ENCODE measurements at regions not wholly inside any gene's neighbourhood (a gene's known extent, or its start where the extent isn't known, plus 50 kb on each side); places are given as distances from the start of the nearest gene placed in this dataset.

DNA sequence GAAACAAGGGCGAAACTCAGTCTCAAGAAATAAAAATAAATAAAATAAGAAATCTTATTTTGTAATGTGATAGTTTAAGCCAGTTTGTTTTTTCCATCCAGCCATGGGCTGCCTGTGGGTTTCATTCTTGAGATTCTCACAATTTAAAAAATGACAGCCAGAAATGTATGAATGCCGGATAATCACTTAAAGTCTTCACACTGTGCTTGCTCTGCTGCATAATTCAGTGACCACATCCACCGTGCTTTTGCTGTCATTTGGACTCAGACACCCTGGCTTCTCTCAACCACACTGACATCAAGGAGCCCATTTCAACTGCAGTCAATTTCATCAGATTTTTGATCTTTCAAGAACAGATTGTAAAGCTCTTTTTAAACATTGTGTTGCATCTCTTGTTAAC lies 61.0 kb upstream of the DAPK1 start:
- TF ChIP-seq POLR2A (IDR thresholded peaks at IDR 0.05) = no peak
- no peak for DNase-seq
- Histone ChIP-seq H3K36me3 (no peaks in the 10 kb centered on the region), H3K27ac (no peak overlapping the region), H3K4me1 (no peaks in the 10 kb centered on the region), H3K4me3 (no peak overlapping the region), H3K9me3 (no peaks in the 10 kb centered on the region), H3K27me3 (no peaks in the 10 kb centered on the region)
- intact Hi-C loops (cut with DNase I; ENCODE audit: low total_unique reads) = no loop called here

DNA sequence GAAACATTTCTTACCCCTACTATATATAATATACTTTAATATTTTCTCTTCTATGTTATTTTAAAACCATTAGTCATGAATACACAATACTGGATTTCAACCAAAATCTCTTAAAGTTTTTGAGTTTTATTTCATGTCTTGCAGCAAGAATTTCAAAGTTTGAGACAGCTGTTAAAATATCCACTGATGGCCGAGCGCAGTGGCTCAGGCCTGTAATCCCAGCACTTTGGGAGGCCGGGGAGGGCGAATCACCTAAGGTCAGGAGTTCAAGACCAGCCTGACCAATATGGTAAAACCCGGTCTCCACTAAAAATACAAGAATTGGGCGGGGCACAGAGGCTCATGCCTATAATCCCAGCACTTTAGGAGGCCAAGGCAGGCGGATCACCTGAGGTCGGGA lies 59.7 kb upstream of the DAPK1 start:
- no peaks in the 10 kb centered on the region for H3K36me3 ChIP-seq
- TF ChIP-seq POLR2A (IDR thresholded peaks at IDR 0.05) = no peak
- TF ChIP-seq, protein P1, sequence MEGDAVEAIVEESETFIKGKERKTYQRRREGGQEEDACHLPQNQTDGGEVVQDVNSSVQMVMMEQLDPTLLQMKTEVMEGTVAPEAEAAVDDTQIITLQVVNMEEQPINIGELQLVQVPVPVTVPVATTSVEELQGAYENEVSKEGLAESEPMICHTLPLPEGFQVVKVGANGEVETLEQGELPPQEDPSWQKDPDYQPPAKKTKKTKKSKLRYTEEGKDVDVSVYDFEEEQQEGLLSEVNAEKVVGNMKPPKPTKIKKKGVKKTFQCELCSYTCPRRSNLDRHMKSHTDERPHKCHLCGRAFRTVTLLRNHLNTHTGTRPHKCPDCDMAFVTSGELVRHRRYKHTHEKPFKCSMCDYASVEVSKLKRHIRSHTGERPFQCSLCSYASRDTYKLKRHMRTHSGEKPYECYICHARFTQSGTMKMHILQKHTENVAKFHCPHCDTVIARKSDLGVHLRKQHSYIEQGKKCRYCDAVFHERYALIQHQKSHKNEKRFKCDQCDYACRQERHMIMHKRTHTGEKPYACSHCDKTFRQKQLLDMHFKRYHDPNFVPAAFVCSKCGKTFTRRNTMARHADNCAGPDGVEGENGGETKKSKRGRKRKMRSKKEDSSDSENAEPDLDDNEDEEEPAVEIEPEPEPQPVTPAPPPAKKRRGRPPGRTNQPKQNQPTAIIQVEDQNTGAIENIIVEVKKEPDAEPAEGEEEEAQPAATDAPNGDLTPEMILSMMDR (IDR thresholded peaks at IDR 0.05) = no peak
- intact Hi-C loops (cut with DNase I; ENCODE audit: low total_unique reads) = no loop called here

DNA sequence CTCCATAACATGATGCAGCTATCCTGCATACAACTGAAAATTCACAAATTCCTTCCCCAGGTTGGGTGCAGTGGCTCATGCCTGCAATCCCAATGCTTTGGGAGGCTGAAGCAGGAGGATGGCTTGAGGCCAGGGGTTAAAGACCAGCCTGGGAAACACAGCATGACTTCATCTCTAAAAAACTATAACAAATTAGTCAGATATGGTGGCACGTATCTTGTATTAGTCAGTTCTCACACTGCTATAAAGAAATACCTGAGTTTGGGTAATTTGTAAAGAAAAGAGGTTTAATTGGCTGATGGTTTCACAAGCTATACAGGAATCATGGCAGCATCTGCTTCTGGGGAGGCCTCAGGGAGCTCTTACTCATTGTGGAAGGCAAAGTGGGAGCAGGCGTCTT lies 56.4 kb upstream of the DAPK1 start:
- intact Hi-C loops (cut with DNase I; ENCODE audit: low total_unique reads) = no loop called here
- DNase-seq = no peak
- no peaks in the 10 kb centered on the region for H3K27me3 ChIP-seq
- no peaks in the 10 kb centered on the region for H3K4me1 ChIP-seq
- no peaks in the 10 kb centered on the region for H3K36me3 ChIP-seq
- TF ChIP-seq POLR2A (IDR thresholded peaks at IDR 0.05) = no peak
- TF ChIP-seq, protein P1 (IDR thresholded peaks at IDR 0.05) = no peak
- no peak overlapping the region for H3K4me3 ChIP-seq
- no peaks in the 10 kb centered on the region for H3K9me3 ChIP-seq
- H3K27ac ChIP-seq = no peak overlapping the region

More for the DNA sequence above, 59.7 kb upstream of the DAPK1 start:
- H3K4me1 ChIP-seq = no peaks in the 10 kb centered on the region
- no peaks in the 10 kb centered on the region for H3K27me3 ChIP-seq
- H3K9me3 ChIP-seq = no peaks in the 10 kb centered on the region
- no peak overlapping the region for H3K27ac ChIP-seq
- DNase-seq = no peak
- no peak overlapping the region for H3K4me3 ChIP-seq

DNA sequence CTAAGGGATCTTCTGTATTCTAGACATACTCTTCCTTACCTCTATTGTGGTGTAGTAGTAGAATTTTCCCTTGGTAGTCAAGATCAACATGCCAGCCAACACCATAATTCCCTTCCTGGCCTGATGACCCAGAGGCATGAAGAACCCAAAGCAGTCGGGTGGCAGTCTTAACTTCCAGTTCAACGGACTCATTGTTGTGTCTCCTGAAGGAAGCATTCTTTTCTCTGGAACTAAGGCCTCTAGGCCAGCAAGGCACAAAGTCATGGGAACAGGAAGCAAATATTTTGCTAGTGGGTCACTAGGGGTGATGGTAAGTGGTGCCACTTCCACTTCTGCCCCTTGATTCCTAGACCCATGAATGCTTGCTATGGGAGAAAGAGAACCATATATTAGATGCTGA lies 55.2 kb upstream of the DAPK1 start:
- TF ChIP-seq POLR2A (IDR thresholded peaks at IDR 0.05) = no peak
- TF ChIP-seq, protein P1 (IDR thresholded peaks at IDR 0.05) = no peak
- DNase-seq = no peak
- H3K27ac ChIP-seq = no peak overlapping the region
- no peaks in the 10 kb centered on the region for H3K9me3 ChIP-seq
- H3K4me1 ChIP-seq = no peaks in the 10 kb centered on the region
- H3K36me3 ChIP-seq = no peaks in the 10 kb centered on the region
- intact Hi-C loops (cut with DNase I; ENCODE audit: low total_unique reads) = no loop called here
- H3K27me3 ChIP-seq = no peaks in the 10 kb centered on the region
- no peak overlapping the region for H3K4me3 ChIP-seq

DNA sequence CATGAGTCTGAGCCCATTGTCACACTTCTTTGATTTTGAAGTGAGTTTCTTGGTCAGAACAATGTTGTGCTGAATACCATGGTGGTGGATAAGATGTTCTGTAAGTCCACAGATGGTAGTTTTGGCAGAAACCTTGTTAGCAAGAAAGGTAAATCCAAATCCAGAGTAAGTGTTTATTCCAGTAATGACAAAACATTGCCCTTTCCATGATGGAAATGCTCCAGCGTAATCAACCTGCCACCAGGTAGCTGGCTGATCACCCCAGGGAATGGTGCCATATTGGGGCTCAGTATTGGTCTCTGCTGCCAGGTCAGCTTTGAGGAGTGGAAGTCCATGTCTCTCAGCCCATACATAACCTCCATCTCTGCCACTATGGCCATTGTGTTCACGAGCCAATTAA lies 54.7 kb upstream of the DAPK1 start:
- TF ChIP-seq, protein P1 (IDR thresholded peaks at IDR 0.05) = no peak
- TF ChIP-seq POLR2A (IDR thresholded peaks at IDR 0.05) = no peak
- intact Hi-C loops (cut with DNase I; ENCODE audit: low total_unique reads) = no loop called here
- no peaks in the 10 kb centered on the region for H3K27me3 ChIP-seq
- no peaks in the 10 kb centered on the region for H3K9me3 ChIP-seq
- no peak overlapping the region for H3K27ac ChIP-seq
- DNase-seq = no peak
- no peaks in the 10 kb centered on the region for H3K36me3 ChIP-seq
- no peaks in the 10 kb centered on the region for H3K4me1 ChIP-seq
- H3K4me3 ChIP-seq = no peak overlapping the region

DNA sequence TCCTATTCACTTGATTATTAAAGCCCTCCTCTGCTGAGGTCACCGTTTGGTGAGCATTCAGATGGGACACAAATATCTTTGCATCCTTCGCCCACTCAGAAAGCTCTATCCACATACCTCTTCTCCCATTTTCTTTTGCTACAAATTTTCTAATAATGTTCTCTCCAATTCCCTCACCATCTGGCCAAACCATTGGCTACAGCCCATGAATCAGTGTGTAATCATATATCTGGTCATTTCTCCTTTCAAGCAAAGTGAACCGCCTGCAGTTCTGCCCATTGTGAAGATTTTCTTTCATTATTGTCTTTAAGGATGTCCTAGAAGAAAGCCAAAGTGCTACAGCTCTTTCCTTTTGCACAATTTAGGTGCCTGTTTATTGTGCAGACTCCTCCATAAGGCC lies 54.2 kb upstream of the DAPK1 start:
- TF ChIP-seq, protein P1 (IDR thresholded peaks at IDR 0.05) = no peak
- no peak for TF ChIP-seq POLR2A (IDR thresholded peaks at IDR 0.05)
- H3K27me3 ChIP-seq = no peaks in the 10 kb centered on the region
- H3K4me3 ChIP-seq = no peak overlapping the region
- intact Hi-C loops (cut with DNase I; ENCODE audit: low total_unique reads) = no loop called here
- H3K4me1 ChIP-seq = no peaks in the 10 kb centered on the region
- no peaks in the 10 kb centered on the region for H3K36me3 ChIP-seq
- H3K9me3 ChIP-seq = no peaks in the 10 kb centered on the region
- no peak overlapping the region for H3K27ac ChIP-seq
- no peak for DNase-seq
